Renal pelvis (tissue), 1 donor: ENCODE measurements at regions not wholly inside any gene's neighbourhood (a gene's known extent, or its start where the extent isn't known, plus 50 kb on each side); places are given as distances from the start of the nearest gene placed in this dataset.
"Not testable (repeated sequence)": the region's sequence is repeated elsewhere in the genome, so short reads cannot be mapped to it uniquely, and the experiment has no call there.

Experiments used
- DNase-seq: peaks from one replicate; pipeline ENCODE4 v3.0.0-alpha.2; 2013

DNA sequence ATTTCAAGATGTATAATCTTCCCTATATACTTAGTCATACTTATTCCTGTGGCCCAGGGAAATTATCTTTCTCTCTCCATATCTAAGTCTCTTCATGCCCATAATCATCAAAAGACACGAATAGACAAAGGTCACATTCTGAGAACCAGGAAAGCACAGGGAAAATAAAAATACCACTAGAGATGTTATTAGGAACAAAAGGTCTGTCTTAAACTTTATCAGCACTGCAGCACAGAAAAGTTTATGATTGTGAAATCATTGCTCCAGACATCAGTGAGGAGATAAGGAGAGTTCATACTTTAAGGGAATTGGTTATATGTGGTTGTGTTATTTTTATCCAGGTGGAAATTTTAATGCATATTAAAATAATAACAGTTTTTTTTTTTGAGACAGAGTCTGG, 974.6 kb upstream of the CELF2 start:
- no peak for DNase-seq

DNA sequence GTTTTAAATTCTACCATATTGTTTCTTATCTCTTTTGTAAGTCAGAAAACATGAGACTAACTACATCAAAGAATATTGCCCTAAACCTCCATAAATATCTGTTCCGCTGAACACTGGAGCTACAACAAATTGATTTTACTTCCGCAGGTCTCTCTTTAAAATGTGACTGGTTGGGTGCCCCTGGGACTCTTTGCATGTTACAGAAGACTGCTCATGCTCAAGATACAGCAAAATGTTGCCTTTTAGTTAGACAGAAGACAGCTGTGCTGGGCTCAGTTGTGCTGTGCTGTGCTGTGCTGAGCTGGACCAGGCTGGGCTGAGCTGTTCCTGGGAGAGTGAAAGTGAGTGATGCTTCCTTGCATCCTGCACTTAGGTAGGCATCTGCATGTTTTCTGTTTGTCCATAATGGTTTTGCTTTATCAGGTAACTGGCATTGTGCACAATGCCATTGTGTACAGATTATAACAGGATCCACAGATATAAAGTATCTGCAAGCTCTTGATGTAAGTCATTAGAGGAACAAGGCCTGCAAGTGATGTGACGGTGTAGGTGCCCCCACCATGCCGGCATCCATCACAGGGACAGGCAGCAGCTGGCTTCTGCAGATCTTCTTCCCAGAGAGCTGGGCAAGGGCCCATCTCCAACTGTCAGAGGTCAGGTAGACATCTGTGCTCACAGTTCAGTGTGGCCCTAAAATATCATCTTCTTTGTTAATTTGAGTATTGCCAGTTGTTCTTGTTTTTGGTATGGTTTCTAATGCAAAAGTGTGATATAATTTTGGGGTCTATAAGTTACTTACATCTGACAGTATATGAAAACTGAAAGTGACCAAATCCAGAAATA, 972.5 kb upstream of the CELF2 start:
- DNase-seq: peak; percentile 71

DNA sequence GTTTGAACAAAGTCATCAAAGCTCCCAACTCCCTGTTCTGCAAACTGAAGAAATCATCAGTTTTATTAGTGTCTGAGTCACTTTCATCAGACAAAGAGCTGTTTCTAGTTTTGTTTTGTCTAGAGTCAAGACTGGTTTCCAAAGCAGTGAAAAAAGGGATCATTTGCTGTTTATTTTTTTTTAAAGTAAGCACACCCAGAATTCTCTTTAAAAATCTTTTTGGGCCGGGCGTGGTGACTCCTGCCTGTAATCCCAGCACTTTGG, 972.0 kb upstream of the CELF2 start:
- DNase-seq: no peak

DNA sequence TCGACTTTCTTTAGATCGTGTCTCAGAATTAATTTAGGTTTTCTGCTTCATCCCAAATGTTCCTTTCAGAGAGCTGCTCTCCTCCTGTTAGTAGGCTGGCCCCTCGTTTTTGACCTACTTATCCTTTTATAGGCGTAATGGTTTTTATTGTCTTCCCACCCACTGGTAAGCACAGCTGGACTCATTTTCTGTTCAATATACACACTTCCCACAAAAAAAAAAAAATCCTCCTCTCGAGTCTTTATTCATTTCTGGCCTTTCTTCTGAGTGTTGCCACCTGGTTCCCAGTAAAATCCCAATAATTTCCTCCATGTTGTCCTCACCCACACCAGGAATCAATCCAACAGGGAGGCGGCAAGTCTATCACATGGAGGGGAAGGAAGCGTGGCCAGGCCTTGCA, 970.2 kb upstream of the CELF2 start:
- DNase-seq: no peak

GRCh38 chr10:10053051-10053450, 964.6 kb upstream of the CELF2 start:
- no peak for DNase-seq

- no peak for DNase-seq
These were observed 963.2 kb upstream of the CELF2 start for GRCh38 chr10:10054466-10054865.

GRCh38 chr10:10055656-10056442, 961.8 kb upstream of the CELF2 start:
- DNase-seq: no peak

DNA sequence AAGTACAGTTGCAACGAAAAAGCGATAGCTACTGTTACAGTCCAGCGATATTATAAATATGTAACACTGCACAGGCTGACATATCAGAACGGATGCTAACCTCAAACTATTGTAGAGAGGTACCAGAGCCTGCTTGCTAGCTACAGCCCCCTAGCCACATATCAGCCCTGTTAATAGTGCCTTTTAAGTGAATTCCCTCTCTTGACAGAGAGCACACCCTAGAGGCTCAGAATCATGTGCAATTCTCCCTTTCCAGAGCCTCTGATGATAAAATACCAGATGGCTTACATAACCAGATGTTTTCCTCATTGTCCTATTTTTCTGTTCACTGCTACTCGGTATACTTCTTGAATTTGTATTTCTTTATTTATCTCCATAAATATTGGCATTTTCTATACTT, 960.7 kb upstream of the CELF2 start:
- DNase-seq: no peak

DNA sequence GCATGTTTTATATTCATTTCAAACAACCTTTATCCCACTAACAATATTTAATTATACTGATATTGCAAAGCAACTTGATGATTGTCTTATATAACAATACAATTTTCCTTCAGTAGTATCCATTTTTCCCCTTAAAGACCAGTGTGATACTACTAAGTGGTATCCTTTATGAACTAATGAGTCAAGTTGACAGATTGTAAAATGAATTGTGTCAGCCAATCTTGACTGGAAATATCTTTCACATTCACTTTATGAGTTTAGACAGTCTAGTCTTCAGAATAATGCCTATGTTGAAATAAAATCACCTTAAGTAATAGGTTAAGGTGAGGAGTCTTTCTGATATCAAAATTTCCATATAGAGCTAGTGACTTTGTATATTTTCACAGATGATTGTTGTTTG, 950.0 kb upstream of the CELF2 start:
- DNase-seq: no peak

DNA sequence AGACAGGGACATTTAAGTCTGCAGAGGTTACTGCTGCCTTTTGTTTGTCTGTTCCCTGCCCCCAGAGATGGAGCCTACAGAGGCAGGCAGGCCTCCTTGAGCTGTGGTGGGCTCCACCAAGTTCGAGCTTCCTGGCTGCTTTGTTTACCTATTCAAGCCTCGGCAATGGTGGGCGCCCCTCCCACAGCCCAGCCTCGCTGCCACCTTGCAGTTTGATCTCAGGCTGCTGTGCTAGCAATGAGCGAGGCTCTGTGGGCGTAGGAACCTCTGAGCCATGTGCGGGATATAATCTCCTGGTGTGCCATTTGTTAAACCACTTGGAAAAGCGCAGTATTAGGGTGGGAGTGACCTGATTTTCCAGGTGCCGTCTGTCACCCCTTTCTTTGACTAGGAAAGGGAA, 942.8 kb upstream of the CELF2 start:
- not testable (repeated sequence) for DNase-seq

DNA sequence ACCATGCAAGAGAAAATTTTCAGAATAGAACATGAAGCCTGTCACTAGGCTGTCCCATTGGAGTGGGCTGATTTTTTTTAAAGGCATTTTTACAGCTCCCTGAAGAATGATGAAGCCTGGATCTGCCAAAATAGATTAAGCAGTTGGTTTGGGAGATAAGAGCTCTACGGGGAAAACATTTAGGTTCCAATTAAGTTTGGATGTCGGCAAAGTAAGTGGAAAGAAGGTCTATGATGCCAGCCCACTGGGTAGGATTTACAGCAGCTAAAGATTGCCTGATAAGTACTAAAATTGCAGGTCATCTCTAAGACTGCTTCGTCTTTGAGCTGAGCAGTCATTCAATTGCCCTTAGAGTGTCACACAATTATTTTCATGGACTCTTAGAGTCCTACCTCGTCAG, 939.2 kb upstream of the CELF2 start:
- no peak for DNase-seq

DNA sequence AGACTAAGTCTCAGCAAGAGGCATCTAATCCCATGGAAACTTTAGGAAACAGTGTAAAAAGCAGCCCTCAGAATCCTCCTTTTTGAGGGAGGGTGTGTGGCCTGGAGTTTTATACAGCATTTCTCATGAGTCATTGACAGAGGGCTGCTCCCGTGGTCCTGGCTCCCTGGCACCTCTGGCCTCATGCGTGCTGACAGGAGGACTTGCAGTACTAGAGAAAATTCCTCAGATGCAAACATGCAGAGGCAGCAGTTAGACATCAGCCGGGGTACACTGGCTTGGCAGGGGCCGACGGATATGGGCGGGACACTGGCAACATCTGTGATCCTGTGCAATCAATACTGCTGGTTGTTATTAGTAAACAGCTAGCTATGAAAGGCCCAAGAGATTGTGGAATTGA, 925.1 kb upstream of the CELF2 start:
- DNase-seq: peak; percentile 5

GRCh38 chr10:10093021-10093420, 924.7 kb upstream of the CELF2 start:
- no peak for DNase-seq

DNA sequence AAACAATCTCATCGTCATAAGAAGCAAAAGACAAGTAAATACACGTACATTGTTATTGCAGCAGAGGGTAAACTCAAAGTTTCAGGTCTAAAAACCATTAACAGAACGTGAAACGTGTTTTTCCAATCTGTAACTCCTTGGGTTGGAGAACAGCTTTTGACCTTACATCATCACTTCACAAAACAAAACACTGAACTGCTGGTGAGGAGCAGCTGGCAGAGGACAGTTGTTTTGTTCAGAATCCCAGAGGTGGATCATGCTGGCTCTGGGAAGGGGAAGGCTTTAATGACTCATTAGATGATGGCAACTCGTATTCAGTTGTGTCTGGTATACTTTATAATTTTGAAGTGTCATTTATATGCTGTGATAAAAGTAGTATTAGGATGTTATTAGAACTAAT, 923.0 kb upstream of the CELF2 start:
- DNase-seq: no peak

DNA sequence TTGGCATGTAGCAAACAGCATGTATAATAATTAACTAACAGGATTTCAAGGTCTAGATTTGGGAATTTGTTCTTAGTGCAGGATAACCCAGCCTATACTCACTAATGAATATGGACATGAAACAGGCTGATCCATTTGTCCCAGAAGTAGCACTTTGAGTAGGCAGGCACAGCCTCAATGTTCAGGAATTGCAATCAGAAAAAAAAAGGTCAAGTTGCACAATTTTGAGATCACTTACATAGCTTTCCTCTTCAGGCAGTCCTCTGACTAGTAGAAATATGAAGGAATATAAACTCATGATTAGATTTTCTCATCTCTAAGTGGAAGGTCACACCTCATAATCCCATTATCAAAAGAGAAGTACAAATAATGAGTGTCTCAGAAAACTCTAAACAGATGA, 921.4 kb upstream of the CELF2 start:
- DNase-seq: no peak

- DNase-seq: no peak
These were observed 920.8 kb upstream of the CELF2 start for GRCh38 chr10:10096898-10097297.

- DNase-seq: no peak
These were observed 916.6 kb upstream of the CELF2 start for GRCh38 chr10:10101106-10101505.

- no peak for DNase-seq
These were observed 906.7 kb upstream of the CELF2 start for GRCh38 chr10:10110844-10111490.

- no peak for DNase-seq
These were observed 899.5 kb upstream of the CELF2 start for GRCh38 chr10:10118131-10118530.

DNA sequence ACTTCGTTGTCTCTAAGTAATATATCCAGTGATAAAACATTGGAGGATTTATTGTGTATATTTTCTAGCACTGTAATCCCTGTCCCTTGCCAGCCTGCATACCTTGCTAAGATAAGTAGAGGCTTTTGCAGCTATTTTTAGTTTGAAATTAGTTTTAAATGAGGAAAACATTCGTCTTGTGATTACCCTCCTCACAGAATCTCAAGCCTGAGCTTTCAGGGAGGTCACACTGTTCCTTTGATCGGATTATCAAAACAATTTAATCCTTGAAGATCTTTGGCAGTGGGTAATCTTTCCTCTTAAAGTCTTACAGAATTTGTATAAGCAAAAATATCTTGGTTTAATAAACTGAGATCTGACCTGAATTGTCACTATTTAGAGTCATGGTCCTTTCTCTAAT, 897.0 kb upstream of the CELF2 start:
- no peak for DNase-seq

DNA sequence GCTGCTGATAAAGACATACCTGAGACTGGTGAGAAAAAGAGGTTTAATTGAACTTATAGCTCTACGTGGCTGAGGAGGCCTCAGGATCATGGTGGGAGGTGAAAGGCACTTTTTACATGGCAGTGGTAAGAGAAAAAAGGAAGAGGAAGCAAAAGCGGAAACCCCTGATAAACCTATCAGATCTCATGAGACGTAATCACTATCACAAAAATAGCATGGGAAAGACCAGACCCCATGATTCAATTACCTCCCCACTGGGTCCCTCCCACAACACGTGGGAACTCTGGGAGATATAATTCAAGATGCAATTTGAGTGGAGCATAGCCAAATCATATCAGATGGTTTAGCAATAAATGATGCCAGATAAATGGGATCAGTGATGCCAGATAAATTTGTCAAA, 892.0 kb upstream of the CELF2 start:
- DNase-seq: no peak

- no peak for DNase-seq
These were observed 891.5 kb upstream of the CELF2 start for GRCh38 chr10:10126218-10126617.

GRCh38 chr10:10128387-10128786, 889.3 kb upstream of the CELF2 start:
- no peak for DNase-seq
